ENCODE measurements at regions not wholly inside any gene's neighbourhood (a gene's known extent, or its start where the extent isn't known, plus 50 kb on each side); places are given as distances from the start of the nearest gene placed in this dataset.
"Not testable (repeated sequence)": the region's sequence is repeated elsewhere in the genome, so short reads cannot be mapped to it uniquely, and the experiment has no call there.

- H3K9me3 ChIP-seq = no peaks in the 10 kb centered on the region
- H3K4me1 ChIP-seq = peaks cover 0 to 12% (median 4%) of the 10 kb centered on the region in 6 donors
- WGBS, 5 donors = 61 to 91% (median 81%) methylated on average over 1 of the region's 1 CpG
- no peak for DNase-seq
- no peak overlapping the region for H3K4me3 ChIP-seq
- H3K27ac ChIP-seq = no peak overlapping the region
- no peaks in the 10 kb centered on the region for H3K36me3 ChIP-seq
- TF ChIP-seq POLR2A (IDR thresholded peaks at IDR 0.05) = no peak
- no peak for TF ChIP-seq POLR2AphosphoS5 (IDR thresholded peaks at IDR 0.05)
- TF ChIP-seq CTCF (IDR thresholded peaks at IDR 0.05 in 8 of 11, conservative IDR thresholded peaks at IDR 0.05 in 3 of 11) = no peak
- intact Hi-C loops (cut with DNase I; ENCODE audit: low total_unique reads) = no loop called here
- no peaks in the 10 kb centered on the region for H3K27me3 ChIP-seq (replicated peaks in 1 of 7)
These were observed 114.5 kb upstream of the TMEM170B start for GRCh38 chr6:11423072-11423471.

- Histone ChIP-seq H3K27ac (no peak overlapping the region), H3K4me1 (peaks cover 0 to 2% (median 0%) of the 10 kb centered on the region in 6 donors), H3K27me3 (replicated peaks in 1 of 7) (no peaks in the 10 kb centered on the region), H3K36me3 (no peaks in the 10 kb centered on the region), H3K4me3 (no peak overlapping the region), H3K9me3 (peaks cover 0 to 12% (median 0%) of the 10 kb centered on the region in 8 donors)
- DNase-seq = no peak
- TF ChIP-seq CTCF (IDR thresholded peaks at IDR 0.05 in 8 of 11, conservative IDR thresholded peaks at IDR 0.05 in 3 of 11) (no peak), POLR2A (IDR thresholded peaks at IDR 0.05) (no peak), POLR2AphosphoS5 (IDR thresholded peaks at IDR 0.05) (no peak)
- intact Hi-C loops (cut with DNase I; ENCODE audit: low total_unique reads) = no loop called here
These were observed 117.6 kb upstream of the TMEM170B start for GRCh38 chr6:11419763-11420453.

GRCh38 chr6:11418290-11418905 is 119.2 kb upstream of the TMEM170B start:
- Histone ChIP-seq H3K27ac (no peak overlapping the region), H3K27me3 (replicated peaks in 1 of 7) (no peaks in the 10 kb centered on the region), H3K4me3 (no peak overlapping the region), H3K36me3 (no peaks in the 10 kb centered on the region), H3K4me1 (peaks cover 0 to 17% (median 5%) of the 10 kb centered on the region in 6 donors), H3K9me3 (peaks cover 0 to 12% (median 0%) of the 10 kb centered on the region in 8 donors)
- no peak for TF ChIP-seq CTCF (IDR thresholded peaks at IDR 0.05 in 8 of 11, conservative IDR thresholded peaks at IDR 0.05 in 3 of 11)
- no peak for TF ChIP-seq POLR2AphosphoS5 (IDR thresholded peaks at IDR 0.05)
- no peak for TF ChIP-seq POLR2A (IDR thresholded peaks at IDR 0.05)
- intact Hi-C loops (cut with DNase I; ENCODE audit: low total_unique reads) = no loop called here
- DNase-seq = no peak
- WGBS, 5 donors = 82 to 88% (median 85%) methylated on average over 2 of the region's 2 CpGs

- DNase-seq = no peak
- intact Hi-C loops (cut with DNase I; ENCODE audit: low total_unique reads) = no loop called here
- peaks cover 0 to 12% (median 0%) of the 10 kb centered on the region in 8 donors for H3K9me3 ChIP-seq
- H3K4me1 ChIP-seq = peaks cover 2 to 30% (median 12%) of the 10 kb centered on the region in 6 donors
- no peak overlapping the region for H3K4me3 ChIP-seq
- WGBS, 5 donors = 95 to 98% (median 96%) methylated on average over 35 to 54 of the region's 54 CpGs
- TF ChIP-seq POLR2A (IDR thresholded peaks at IDR 0.05) = no peak
- TF ChIP-seq CTCF (IDR thresholded peaks at IDR 0.05 in 8 of 11, conservative IDR thresholded peaks at IDR 0.05 in 3 of 11) = no peak
- no peak for TF ChIP-seq POLR2AphosphoS5 (IDR thresholded peaks at IDR 0.05)
- H3K36me3 ChIP-seq = no peaks in the 10 kb centered on the region
- no peak overlapping the region for H3K27ac ChIP-seq
- H3K27me3 ChIP-seq (replicated peaks in 1 of 7) = no peaks in the 10 kb centered on the region
These were observed 120.5 kb upstream of the TMEM170B start for GRCh38 chr6:11416936-11417576.

- H3K27me3 ChIP-seq (replicated peaks in 1 of 7); H3K27ac ChIP-seq; intact Hi-C loops (cut with DNase I; ENCODE audit: low total_unique reads); H3K36me3 ChIP-seq; H3K4me3 ChIP-seq; DNase-seq: not testable (repeated sequence)
- Histone ChIP-seq H3K9me3 (peaks cover 0 to 12% (median 0%) of the 10 kb centered on the region in 8 donors), H3K4me1 (peaks cover 8 to 38% (median 16%) of the 10 kb centered on the region in 6 donors)
- 87 to 93% (median 88%) methylated on average over 7 of the region's 7 CpGs for WGBS, 5 donors
These were observed 121.2 kb upstream of the TMEM170B start for GRCh38 chr6:11416099-11416935.
